ELR (cell line): ENCODE measurements at regions not wholly inside any gene's neighbourhood (a gene's known extent, or its start where the extent isn't known, plus 50 kb on each side); places are given as distances from the start of the nearest gene placed in this dataset.

ENCODE experiments used
- DNase-seq: peaks from one replicate; pipeline ENCODE4 v3.0.0-alpha.2; 2015; ENCODE audit warnings: low read depth

DNA sequence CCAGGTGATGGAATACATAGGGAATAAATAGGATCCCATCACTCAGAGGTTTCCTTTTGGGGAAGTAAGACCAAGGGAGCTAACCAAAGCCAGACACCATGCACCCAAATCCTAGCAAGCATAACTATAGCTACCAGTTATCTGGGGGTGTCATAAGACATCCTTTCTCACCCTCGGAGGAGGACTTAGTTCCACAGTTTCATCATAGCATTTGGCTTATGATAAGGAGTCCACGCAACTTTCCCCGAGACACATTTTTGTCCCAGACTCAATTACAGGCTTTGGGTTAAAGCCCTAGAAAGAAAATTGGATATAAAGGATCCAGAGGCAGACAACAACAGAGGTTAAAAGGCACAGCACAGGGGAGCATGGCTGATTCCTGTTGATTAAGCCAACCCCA is 442.9 kb downstream of the HTR7 start:
- no peak for DNase-seq

DNA sequence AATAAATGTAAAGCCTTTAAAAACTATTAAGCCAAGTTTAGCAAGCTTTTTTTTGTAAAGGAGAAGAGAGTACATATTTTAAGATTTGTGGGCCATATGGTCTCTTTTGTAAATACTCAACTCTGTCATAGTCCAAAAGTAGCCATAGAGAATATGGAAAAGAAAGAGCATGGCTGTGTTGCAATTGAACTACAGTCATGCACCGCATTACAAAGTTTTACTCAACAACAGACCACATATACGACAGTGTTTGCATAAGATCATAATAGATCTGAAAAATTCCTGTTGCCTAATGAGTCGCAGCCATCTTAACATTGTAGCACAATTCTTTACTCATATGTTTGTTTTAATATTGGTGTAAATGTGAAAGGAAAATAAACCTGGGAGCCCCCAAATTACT is 440.8 kb downstream of the HTR7 start:
- peak; percentile 70 for DNase-seq

DNA sequence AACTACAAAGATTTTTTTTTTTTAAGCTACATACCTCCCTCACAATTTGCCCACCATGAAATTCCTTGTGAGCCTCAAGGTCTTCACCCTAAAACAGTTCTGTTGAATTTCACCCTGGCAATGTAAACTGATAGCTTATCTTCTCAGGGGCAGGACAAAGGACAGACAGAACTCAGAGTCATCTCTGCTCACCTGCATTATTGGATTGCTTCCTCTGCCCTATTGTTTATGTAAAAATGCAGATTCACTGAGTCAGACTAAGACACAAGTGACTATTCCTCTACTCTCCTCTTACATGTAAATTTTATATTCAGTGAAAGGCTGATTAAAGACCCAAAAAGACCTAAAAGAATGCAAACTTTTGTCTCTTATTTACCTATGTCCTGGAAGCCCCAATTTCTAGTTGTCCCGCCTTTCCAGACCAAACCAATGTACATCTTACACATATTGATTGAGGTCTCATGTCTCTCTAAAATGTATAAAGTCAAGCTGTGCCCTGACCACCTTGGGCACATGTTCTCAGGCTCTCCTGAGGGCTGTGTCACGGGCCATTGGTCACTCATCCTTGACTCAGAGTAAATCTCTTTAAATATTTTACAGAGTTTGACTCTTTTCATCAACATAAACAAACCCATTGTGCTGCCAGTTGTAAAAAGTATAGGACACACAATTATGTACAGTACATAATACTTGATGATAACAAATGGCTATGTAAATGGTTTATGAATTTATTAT is 440.2 kb downstream of the HTR7 start:
- peak; percentile 59 for DNase-seq

DNA sequence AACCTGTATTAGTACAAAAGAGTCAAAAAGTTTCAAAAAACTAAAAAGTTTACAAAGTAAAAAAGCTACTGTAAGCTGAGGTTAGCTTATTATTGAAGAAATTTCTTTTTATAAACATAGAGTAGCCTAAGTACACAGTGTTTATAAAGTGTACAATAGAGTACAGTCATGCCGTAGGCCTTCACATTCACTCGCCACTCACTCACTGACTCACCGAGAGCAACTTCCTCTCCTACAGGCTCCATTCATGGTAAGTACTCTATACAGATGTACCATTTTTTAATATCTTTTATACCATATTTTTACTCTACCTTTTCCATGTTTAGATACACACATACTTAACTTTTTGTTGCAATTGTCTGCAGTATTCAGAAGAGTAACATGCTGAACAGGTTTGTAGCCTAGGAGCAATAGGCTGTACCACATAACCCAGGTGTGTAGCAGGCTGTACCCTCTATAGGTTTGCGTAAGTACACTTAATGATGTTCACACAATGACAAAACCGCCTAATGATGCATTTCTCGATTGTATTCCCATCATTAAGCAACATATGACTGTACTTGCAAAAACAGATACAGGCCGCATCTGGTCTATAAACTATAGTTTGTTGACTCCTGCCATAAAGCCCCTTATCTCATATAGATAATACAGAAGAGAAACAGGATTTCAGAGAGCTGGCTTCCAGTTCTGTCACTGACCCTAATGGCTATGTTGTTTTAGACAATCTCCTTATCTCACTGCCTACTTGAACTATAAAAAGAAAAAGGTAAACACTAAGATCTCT is 438.8 kb downstream of the HTR7 start:
- peak; percentile 94 for DNase-seq

DNA sequence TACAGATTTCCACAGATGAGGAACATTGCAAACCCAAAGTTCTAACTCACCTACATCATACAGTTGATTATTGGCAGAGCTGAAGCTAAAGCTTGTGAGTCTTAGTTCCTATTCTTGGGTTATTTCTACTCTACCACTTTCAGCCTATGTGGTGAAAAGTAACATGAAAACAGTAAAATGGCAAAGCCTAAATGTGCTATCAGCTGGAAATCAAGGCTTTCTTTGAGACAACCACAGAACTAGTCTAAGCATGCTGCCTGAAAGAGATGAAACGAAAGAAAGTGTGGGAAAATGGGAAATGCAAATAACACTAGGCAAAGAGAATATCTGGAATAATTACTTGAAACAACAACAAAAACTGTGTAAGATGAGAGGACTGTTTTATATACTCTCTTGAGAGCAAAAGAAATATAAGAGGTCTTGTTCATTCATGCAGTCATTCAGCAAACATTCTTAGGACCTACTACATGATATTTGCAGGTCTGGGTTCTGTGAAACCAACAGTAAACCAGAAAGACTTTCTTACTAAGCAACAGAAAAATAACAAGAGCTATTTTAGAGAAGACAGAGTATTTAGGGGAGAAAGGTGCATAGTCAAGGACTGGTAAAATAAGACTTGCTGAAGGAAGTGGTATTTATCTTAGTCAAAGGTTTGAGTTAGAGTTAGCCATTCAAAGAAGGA is 437.1 kb downstream of the HTR7 start:
- DNase-seq = no peak

DNA sequence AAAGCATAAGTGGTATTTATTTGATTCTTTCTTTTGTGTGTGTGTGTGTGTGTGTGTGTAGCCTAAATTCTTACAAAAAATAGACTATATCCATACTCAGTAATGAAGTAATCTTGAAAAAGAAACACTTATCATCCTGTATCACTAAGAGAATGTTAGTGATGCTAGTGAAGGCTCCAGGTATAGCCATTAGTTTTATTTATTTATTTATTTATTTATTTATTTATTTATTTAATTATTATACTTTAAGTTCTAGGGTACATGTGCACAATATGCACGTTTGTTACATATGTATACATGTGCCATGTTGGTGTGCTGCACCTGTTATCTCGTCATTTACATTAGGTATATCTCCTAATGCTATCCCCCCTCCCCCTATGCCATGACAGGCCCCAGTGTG is 436.0 kb downstream of the HTR7 start:
- DNase-seq = no peak

DNA sequence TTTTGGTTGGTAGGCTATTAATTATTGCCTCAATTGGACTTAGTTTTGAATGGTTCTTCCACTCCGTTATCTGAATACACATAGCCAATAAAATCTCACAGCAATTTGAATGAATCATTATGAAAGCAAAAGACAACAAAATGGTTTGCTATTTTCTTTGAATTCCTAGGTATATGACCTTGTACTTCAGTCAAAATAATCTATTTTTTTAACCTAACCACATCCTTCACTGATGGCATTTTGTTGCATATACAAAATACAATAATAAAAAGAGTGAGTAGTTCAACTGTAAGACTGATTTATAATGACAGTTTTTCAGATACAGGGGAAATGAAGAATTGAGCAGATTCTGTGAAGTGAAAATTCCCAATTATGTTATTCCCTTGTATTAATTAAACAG is 433.1 kb downstream of the HTR7 start:
- peak; percentile 72 for DNase-seq

DNA sequence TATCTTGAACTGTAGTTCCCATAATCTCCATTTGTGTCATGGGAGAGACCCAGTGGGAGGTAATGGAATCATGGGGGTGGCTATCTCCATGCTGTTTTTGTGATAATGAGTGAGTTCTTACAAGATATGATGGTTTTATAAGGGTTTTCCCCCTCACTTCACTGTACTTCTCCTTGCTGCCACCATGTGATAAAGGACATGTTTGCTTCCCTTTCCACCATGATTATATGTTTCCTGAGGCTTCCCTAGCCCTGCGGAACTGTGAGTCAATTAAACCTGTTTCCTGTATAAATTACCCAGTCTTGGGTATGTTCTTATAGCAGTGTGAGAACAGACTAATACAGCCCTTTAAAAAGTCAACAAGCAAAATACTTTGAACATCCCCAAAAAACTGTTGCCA is 427.7 kb downstream of the HTR7 start:
- DNase-seq = no peak

DNA sequence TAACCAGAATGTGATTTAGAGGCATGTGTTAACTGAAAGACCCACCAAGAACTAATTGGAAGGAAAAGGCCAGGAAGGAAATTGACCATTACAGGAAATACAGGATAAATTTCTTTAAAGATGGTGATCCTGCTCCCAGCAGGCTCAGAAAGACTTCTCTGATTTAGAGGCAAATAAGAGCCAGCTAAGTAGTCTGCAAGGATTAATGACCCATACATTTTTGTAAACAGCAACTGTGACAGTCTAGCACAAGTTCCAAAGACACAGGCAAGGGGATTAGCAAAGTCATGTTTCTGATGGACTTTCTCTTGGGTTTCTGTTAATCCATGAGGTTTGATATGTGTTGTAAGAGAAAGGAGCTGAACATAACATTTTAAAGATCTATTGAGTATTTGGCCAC is 425.0 kb downstream of the HTR7 start:
- no peak for DNase-seq

DNA sequence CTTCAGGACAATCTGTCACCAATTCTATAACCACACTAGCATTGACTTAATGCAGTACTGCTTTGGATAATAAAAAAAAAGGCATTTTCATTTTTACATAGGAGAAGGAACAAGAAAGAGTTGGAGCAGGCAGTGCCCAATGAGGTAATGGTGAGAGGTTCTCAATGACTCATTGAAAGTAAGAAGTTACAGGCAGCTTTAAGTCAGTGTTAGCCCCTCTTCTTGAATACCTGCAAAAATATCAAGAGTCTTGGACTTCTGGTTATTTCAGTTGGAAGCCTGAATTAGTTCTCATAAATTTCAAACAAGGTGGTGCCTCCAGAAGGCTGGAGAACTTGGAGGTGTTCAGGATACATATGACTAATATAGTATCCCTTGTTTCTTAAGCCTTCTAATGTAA is 422.5 kb downstream of the HTR7 start:
- DNase-seq = peak; percentile 9

DNA sequence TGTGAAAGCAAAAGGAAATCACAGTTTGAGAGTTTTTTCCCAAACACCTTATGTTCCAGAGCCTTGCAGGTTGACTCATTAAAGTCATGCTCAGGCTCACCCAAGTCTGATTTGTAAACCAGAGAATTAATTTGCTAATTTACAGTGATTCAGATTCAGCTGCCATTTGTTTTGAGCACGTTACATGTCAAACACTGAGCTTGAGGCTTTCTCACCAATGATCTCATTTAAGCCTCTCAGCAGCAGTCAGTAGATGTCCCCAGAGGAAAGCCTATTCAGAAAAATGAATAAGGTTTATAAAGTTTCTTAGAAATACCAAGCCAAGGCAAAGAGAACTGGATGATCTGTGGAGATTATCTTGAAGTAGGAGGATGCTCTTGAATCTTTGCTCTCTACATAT is 420.4 kb downstream of the HTR7 start:
- no peak for DNase-seq

DNA sequence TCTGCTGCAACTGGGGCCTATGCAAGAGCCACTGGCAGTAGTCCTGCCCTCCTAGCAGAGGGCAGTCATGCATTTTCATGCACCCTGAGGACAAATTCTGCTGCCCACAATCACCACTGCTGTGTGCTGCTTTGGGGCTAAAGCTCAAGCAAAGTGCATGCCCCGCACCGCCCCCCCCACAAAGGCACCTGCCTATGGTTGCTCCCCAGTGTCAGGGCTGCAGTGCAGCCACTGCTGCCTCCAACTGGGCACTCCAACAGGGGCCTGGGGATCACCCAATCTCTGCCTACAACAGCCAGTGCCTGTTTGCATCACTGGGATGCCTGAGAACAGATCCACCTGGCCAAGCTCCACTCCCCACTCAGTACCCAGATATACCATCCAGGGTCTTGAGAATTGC is 417.0 kb downstream of the HTR7 start:
- DNase-seq = no peak

DNA sequence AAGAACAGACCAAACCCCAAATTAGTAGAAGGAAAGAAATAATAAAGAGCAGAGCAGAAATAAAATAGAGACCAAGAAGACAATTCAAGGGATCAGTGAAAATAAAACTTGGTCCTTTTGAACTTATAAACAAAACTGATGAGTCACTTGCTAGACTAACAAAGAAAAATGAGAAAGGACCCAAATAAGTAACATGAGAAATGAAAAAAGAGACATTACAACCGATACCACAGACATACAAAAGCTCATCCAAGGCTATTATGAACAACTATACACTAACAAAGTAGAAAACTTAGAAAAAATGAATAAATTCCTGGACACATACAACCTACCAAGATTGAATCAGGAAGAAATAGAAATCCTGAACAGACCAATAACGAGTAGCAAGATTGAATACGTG is 414.5 kb downstream of the HTR7 start:
- no peak for DNase-seq

DNA sequence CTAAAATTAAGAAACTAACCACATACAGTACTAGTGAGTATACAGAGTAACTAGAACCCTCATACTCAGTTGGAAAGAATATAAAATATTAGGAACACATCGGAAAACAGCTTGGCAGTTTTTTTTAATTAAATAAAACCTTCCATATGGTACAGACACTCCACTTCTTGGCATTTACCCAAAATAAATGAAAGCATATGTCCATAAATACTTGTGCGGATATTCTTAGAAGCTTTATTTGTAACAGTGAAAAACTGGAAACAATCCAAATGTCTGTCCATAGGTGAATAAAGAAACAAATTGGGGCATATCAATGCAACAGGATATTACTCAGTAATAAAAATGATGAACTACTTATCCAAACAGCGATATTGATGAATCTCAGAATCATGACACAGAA is 410.0 kb downstream of the HTR7 start:
- DNase-seq = no peak

DNA sequence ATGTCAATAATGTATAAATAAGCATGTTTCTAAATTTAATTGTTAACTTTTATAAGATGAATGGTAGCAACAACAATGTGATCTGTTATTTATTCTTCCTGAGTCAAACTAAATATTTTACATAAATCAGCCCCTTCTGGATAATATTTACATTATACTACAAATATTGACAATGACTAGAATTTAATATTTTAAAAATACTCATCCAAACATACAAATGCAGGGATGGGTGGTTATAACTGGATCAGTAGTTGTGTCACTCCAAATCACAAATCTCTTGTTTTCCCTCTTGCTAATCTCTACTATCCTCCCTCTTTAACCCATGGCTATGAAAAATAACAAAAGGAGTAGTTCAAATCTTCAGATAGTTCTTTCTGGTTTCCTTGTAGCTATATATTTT is 407.0 kb downstream of the HTR7 start:
- DNase-seq = no peak

DNA sequence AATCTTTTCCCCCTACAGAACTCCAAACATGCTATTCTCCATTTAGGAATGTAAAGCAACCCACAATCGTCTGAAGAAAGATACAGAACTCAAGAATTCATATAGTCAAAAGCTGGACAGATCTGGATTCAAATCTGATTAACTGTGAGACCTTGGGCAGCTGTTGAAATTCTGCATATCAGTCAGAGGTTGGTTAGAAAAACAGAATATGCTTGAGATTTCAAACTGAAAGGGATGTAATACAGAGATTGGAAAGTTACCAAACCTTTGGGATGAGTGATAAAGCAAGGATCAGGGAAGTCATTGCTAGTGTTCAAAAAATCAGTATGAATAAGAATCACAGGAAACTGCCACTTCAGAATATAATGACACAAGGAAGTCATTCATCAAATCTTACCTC is 406.6 kb downstream of the HTR7 start:
- peak; percentile 22 for DNase-seq

DNA sequence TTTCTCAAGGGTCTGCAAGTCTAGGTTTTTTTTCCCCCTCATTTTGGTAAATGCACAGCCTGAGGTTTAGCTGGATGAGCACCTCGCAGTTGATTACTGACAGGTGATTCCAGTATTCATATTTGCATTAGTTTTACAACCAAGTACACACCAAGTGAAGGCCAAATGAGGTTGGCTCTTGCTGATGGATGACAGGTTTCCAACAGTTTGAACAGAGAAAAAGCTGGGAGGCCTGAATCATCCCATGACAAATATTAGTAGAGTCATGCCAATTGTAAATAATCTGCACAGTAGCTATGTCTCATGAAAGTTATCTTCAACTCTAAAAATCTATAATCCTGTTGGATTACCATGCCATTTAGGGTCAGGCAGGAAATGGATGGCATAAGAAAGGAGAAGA is 399.8 kb downstream of the HTR7 start:
- no peak for DNase-seq

DNA sequence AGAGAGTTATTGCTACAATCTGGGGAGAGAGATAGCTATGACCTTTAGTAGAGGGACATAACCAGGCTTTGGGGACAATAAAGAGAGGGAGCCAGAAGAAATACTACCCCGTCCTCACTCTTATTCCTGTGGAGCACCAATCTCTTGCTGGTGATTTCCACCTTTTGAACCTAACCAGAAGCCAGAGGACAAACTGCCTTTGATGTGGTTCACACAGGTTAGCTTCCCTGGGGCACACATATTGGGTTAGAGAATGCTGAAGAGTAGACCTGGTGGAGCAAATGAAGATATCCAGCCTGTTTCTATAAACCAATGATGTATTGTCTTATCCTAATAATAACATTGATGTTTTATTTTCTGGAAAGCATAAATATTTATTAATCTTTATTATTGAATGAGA is 399.3 kb downstream of the HTR7 start:
- DNase-seq = no peak

DNA sequence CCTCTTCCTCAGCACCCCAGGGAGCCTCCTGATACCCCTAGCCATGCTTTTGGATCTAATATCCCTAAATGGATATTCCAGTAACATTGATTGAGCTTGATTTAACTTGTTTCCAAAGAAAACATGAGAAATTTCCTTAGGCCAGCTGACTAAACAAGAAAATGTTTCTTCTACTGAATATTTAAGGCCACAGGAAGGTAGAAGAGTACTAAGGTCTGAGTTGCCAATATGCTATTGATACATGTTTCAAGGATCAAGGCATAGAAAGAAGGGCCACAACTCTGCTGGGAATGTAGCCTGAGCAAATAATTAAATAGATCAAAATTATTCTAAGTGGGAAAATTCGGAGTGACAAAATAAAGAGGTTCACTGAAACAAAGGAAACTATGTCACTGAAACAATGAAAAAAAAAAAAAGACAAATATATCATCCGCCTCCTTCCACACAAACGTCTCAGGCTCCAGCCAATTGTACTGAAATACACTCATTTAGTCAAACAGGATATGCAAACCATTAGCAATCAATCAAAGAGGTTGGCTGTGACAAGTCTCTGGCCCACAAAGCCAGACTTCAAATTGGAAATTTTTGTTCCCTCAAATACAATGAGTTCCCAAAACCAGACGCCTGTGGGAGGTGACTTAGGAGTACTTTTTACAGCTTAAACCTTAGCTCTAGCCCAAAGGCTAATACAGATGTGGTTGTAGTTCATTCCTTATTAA is 396.2 kb downstream of the HTR7 start:
- DNase-seq = no peak

DNA sequence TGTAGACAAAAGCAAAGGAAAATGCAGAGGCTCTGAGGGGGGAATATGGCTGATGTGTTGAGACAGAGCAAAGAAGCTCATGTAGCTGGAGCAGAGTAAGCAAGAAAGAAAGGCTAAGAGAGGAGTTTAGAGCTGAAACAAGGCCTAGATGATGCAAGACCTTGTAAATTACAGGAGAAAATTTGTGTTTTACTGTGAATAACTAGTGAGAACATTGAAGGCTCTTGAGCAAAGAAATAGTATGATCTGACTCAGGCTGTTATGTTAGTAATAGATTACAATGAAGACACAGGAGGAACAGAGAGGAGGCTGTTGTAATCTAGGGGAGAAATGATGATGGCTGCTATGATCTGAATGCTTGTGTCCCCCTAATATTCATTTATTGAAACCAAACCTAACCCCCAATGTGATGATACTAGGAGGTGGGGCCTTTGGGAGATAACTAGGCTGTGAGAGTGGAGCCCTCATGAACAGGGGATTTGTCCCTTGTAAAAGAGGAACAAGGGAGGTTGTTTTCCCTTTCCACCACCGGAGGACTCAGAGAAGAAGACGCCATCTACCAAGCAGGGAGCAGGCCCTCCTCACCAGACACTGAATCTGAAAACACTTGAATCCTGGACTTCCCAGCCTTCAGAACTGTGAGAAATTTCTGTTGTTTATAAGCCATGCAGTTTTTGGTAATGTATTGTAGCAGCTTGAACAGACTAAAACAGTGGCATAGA is 394.9 kb downstream of the HTR7 start:
- DNase-seq = no peak

DNA sequence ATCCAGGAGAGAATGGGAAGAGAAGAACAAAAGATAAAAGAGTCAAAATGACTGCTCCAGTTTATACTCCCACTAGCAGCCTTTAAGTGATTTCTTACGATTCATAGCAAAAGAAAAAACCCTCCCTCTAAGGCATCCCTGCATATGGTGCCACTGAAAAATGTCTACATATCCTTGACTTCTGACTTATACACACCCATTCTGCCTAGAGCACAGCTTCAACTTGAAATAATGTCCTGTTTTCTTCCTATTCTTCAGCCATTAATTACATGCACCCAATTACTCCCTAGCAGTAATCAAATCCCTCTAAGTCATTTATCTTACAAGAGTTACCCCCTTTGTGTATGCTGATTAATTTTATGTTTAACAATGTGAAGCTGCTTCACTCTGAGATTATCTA is 393.5 kb downstream of the HTR7 start:
- no peak for DNase-seq

DNA sequence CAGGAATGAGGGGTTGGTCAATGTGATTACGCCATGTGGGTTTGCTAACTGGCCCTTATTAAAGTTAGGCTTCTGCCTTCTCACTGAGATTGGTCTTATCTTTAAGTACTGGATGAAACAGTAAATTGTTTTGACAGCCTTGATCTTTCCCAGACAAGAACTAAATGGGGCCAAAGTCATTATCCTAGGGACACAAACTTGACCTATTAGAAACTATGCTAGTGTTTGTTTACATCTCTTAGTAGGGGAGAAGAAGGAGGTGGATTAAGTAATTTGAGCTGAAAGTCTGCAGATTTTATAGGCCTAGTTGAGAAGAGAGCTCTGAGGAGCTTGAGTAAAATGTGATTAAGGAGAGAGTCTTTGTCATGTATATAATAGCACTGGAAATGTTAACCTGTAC is 386.9 kb downstream of the HTR7 start:
- DNase-seq = no peak
